OCI-M2 (cell line): ENCODE measurements at regions not wholly inside any gene's neighbourhood (a gene's known extent, or its start where the extent isn't known, plus 50 kb on each side); places are given as distances from the start of the nearest gene placed in this dataset.

Source experiments
- DNase-seq: peaks from one replicate; lab custom pipeline; 2025; ENCODE audit not compliant: unreplicated experiment; lab: John Stamatoyannopoulos, UW

GRCh38 chr15:95872366-95872771, 458.1 kb upstream of the NR2F2 start:
- no peak for DNase-seq

GRCh38 chr15:95874637-95875036, 455.9 kb upstream of the NR2F2 start:
- no peak for DNase-seq

GRCh38 chr15:95875121-95875643, 455.3 kb upstream of the NR2F2 start:
- DNase-seq, result no peak

GRCh38 chr15:95880031-95880570, 450.4 kb upstream of the NR2F2 start:
- no peak for DNase-seq

GRCh38 chr15:95880630-95881029, 449.9 kb upstream of the NR2F2 start:
- DNase-seq, result no peak

GRCh38 chr15:95883064-95883463, 447.4 kb upstream of the NR2F2 start:
- no peak for DNase-seq

GRCh38 chr15:95884276-95884675, 446.2 kb upstream of the NR2F2 start:
- no peak for DNase-seq

- DNase-seq, result no peak
Measured at GRCh38 chr15:95887666-95888390, 442.7 kb upstream of the NR2F2 start.

- DNase-seq, result no peak
Measured at GRCh38 chr15:95888762-95889161, 441.7 kb upstream of the NR2F2 start.

GRCh38 chr15:95894407-95894956, 436.0 kb upstream of the NR2F2 start:
- no peak for DNase-seq

GRCh38 chr15:95895508-95895907, 435.0 kb upstream of the NR2F2 start:
- DNase-seq, result no peak

GRCh38 chr15:95897651-95898050, 432.8 kb upstream of the NR2F2 start:
- DNase-seq, result no peak

GRCh38 chr15:95898761-95899160, 431.7 kb upstream of the NR2F2 start:
- no peak for DNase-seq

GRCh38 chr15:95901271-95901670, 429.2 kb upstream of the NR2F2 start:
- DNase-seq, result no peak

- no peak for DNase-seq
Measured at GRCh38 chr15:95902606-95903005, 427.9 kb upstream of the NR2F2 start.

GRCh38 chr15:95903352-95903751, 427.1 kb upstream of the NR2F2 start:
- no peak for DNase-seq

GRCh38 chr15:95910643-95911212, 419.8 kb upstream of the NR2F2 start:
- no peak for DNase-seq

- DNase-seq, result no peak
Measured at GRCh38 chr15:95911570-95912279, 418.8 kb upstream of the NR2F2 start.

- no peak for DNase-seq
Measured at GRCh38 chr15:95912280-95912625, 418.2 kb upstream of the NR2F2 start.

GRCh38 chr15:95912728-95913127, 417.8 kb upstream of the NR2F2 start:
- no peak for DNase-seq

GRCh38 chr15:95916568-95916967, 413.9 kb upstream of the NR2F2 start:
- DNase-seq, result no peak

- no peak for DNase-seq
Measured at GRCh38 chr15:95918525-95918924, 412.0 kb upstream of the NR2F2 start.
